B cell (primary cell): ENCODE measurements at regions not wholly inside any gene's neighbourhood (a gene's known extent, or its start where the extent isn't known, plus 50 kb on each side); places are given as distances from the start of the nearest gene placed in this dataset.

Source experiments
- ATAC-seq: fragments of 200-7000 bp; cut with Tn5 transposase; one replicate; pipeline ENCODE4 v1.10.0; 2021; ENCODE audit warnings: low read depth, mild to moderate bottlenecking, moderate number of reproducible peaks, moderate library complexity
- CTCF ChIA-PET: fragments of 350-600 bp; sonication (Branson Sonifier 250); formaldehyde crosslinking; loops from one replicate; lab custom pipeline; 2021; ENCODE audit warnings: antibody characterized with exemption, inconsistent platforms; lab: Charles Lee
- POLR2A ChIA-PET: fragments of 350-600 bp; sonication (Branson Sonifier 250); formaldehyde crosslinking; loops from one replicate; lab custom pipeline; 2021; ENCODE audit warnings: antibody characterized with exemption; lab: Charles Lee
- DNase-seq: peaks from one replicate; pipeline ENCODE4 v3.0.0; 2013
- H2AFZ ChIP-seq: 2 replicates; pipeline ENCODE4 v1.6.1; 2012; ENCODE audit warnings: mild to moderate bottlenecking, low read depth, low read length; ENCODE audit not compliant: insufficient read depth, poor library complexity, severe bottlenecking
- H3K27ac ChIP-seq, 2 donors: 1 replicate in 1 of 2; 2 replicates in 1 of 2; pipeline ENCODE4 v1.5.1; 2012 to 2013; ENCODE audit warnings: low read length in 2 of 2, mild to moderate bottlenecking in 2 of 2, moderate library complexity in 1 of 2
- H3K27me3 ChIP-seq, 4 experiments: fragments of 200-600 bp in 1 of 4; sonication (generic) in 1 of 4; replicated peaks in 1 of 4; 1 replicate in 2 of 4; 2 replicates in 2 of 4; pipeline versions ENCODE4 v1.6.1 to v1.7.0; 2013 to 2016; ENCODE audit warnings: low read length in 3 of 4, mild to moderate bottlenecking in 2 of 4, mixed read lengths in 1 of 4, moderate library complexity in 1 of 4; ENCODE audit not compliant: insufficient read depth in 4 of 4, control insufficient read depth in 3 of 4; ENCODE audit errors: control extremely low read depth in 1 of 4
- H3K36me3 ChIP-seq, 2 experiments: replicated peaks in 1 of 2; 1 replicate in 1 of 2; 2 replicates in 1 of 2; pipeline versions ENCODE4 v1.6.1 to v1.7.1; 2013; ENCODE audit warnings: low read length in 1 of 2; ENCODE audit not compliant: insufficient read depth in 2 of 2, control insufficient read depth in 1 of 2; ENCODE audit errors: control extremely low read depth in 1 of 2, extremely low read depth in 1 of 2
- H3K4me1 ChIP-seq, 2 donors: fragments of 200-600 bp in 1 of 2; sonication (generic) in 1 of 2; 1 replicate in 1 of 2; 2 replicates in 1 of 2; pipeline versions ENCODE4 v1.5.1 to v1.6.1; 2013 to 2017; ENCODE audit warnings: low read length in 2 of 2; ENCODE audit not compliant: control insufficient read depth in 2 of 2, insufficient read depth in 2 of 2
- H3K4me2 ChIP-seq: replicated peaks from 2 replicates; pipeline ENCODE3; 2012; ENCODE audit warnings: mild to moderate bottlenecking, low read depth, low read length; ENCODE audit not compliant: poor library complexity, severe bottlenecking
- H3K4me3 ChIP-seq, 5 experiments: fragments of 200-600 bp in 1 of 5; sonication (generic) in 1 of 5; 1 replicate in 3 of 5; 2 replicates in 2 of 5; pipeline versions ENCODE4 v1.5.1 to v1.7.0; 2011 to 2016; ENCODE audit warnings: low read length in 4 of 5, mild to moderate bottlenecking in 4 of 5, low read depth in 2 of 5, control low read depth in 1 of 5, moderate library complexity in 1 of 5; ENCODE audit not compliant: insufficient read depth in 1 of 5; ENCODE audit errors: control extremely low read depth in 1 of 5, extremely low read depth in 1 of 5
- H3K79me2 ChIP-seq: fragments of 200-600 bp; sonication (generic); one replicate; pipeline ENCODE4 v1.6.0; 2016; ENCODE audit warnings: low read length; ENCODE audit not compliant: control insufficient read depth, insufficient read depth
- H3K9ac ChIP-seq: fragments of 200-600 bp; sonication (generic); 2 replicates; pipeline ENCODE4 v1.6.1; 2017; ENCODE audit warnings: mild to moderate bottlenecking, low read length, moderate library complexity
- H3K9me3 ChIP-seq, 3 donors: one replicate each; pipeline versions ENCODE4 v1.6.1 to v1.7.1; 2013; ENCODE audit warnings: low read length in 2 of 3; ENCODE audit not compliant: control insufficient read depth in 2 of 3, insufficient read depth in 1 of 3; ENCODE audit errors: control extremely low read depth in 1 of 3
- H4K20me1 ChIP-seq: 2 replicates; pipeline ENCODE4 v1.6.0; 2012; ENCODE audit warnings: mild to moderate bottlenecking, low read length; ENCODE audit not compliant: insufficient read depth, control insufficient read depth, poor library complexity, severe bottlenecking
- H3K27ac Mint-ChIP-seq: one replicate; pipeline ENCODE4 v1.8.0; 2021; ENCODE audit warnings: mixed read lengths
- H3K27me3 Mint-ChIP-seq: one replicate; pipeline ENCODE4 v1.8.0; 2021; ENCODE audit warnings: mixed read lengths
- H3K4me1 Mint-ChIP-seq: one replicate; pipeline ENCODE4 v1.8.0; 2021; ENCODE audit warnings: mixed read lengths
- H3K4me3 Mint-ChIP-seq: one replicate; pipeline ENCODE4 v1.8.0; 2021; ENCODE audit warnings: mixed read lengths
- H3K9me3 Mint-ChIP-seq: one replicate; pipeline ENCODE4 v1.8.0; 2022; ENCODE audit warnings: mixed read lengths; ENCODE audit not compliant: insufficient read depth
- CTCF ChIP-seq: fragments of 200-600 bp; IDR thresholded peaks from one replicate; pipeline ENCODE4 v1.8.0; 2022; ENCODE audit warnings: antibody characterized with exemption, mild to moderate bottlenecking
- EZH2 ChIP-seq: IDR thresholded peaks from 2 replicates; pipeline ENCODE4 v1.6.1; 2012; ENCODE audit warnings: borderline replicate concordance, low read depth, mild to moderate bottlenecking, moderate library complexity, low read length; ENCODE audit not compliant: insufficient read depth, poor library complexity, severe bottlenecking
- WGBS: methylation state at CpG from one replicate; pipeline ENCODE4 v1.1.5; 2013; ENCODE audit warnings: missing lambda C conversion rate; ENCODE audit not compliant: insufficient coverage; 5-methylcytosine and 5-hydroxymethylcytosine counted together
- intact Hi-C: fragments of 100-400 bp; cut with micrococcal nuclease; formaldehyde crosslinking; loops from one replicate; pipeline ENCODE4 v1.10.0; 2022

- CTCF ChIA-PET = no interaction called here
- H3K27me3 Mint-ChIP-seq = no peaks in the 10 kb centered on the region
- Histone ChIP-seq H3K36me3 (no peaks in the 10 kb centered on the region), H3K4me2 (no peak overlapping the region), H3K27ac (no peak overlapping the region), H3K4me1 (peaks cover 39 to 40% of the 10 kb centered on the region in 2 donors), H3K27me3 (no peaks in the 10 kb centered on the region), H3K79me2 (no peaks in the 10 kb centered on the region), H3K9ac (no peak overlapping the region), H3K9me3 (no peaks in the 10 kb centered on the region), H4K20me1 (no peaks in the 10 kb centered on the region), H3K4me3 (no peak overlapping the region), H2AFZ (no peak overlapping the region)
- ATAC-seq (no peak), DNase-seq (no peak)
- intact Hi-C loops = no loop called here
- H3K4me1 Mint-ChIP-seq = peaks cover 39% of the 10 kb centered on the region
- H3K9me3 Mint-ChIP-seq = no peaks in the 10 kb centered on the region
- WGBS = 98% methylated on average over 13 of the region's 27 CpGs
- H3K4me3 Mint-ChIP-seq = no peak overlapping the region
- TF ChIP-seq EZH2 = no peak
- TF ChIP-seq CTCF = no peak
- POLR2A ChIA-PET = no interaction called here
- no peak overlapping the region for H3K27ac Mint-ChIP-seq
Observed at GRCh38 chr13:40187841-40188591, 478.4 kb downstream of the FOXO1 start.

GRCh38 chr13:40189426-40189825 is 477.0 kb downstream of the FOXO1 start:
- no peaks in the 10 kb centered on the region for H3K79me2 ChIP-seq
- H3K9ac ChIP-seq = no peak overlapping the region
- no peak overlapping the region for H3K4me3 ChIP-seq
- H3K27ac ChIP-seq = no peak overlapping the region
- Mint-ChIP-seq H3K4me1 (peaks cover 33% of the 10 kb centered on the region), H3K4me3 (no peak overlapping the region), H3K9me3 (no peaks in the 10 kb centered on the region), H3K27ac (no peak overlapping the region), H3K27me3 (no peaks in the 10 kb centered on the region)
- no peaks in the 10 kb centered on the region for H3K36me3 ChIP-seq
- H3K27me3 ChIP-seq = no peaks in the 10 kb centered on the region
- intact Hi-C loops = no loop called here
- TF ChIP-seq EZH2 = no peak
- no peak for TF ChIP-seq CTCF
- no peak overlapping the region for H2AFZ ChIP-seq
- no peaks in the 10 kb centered on the region for H4K20me1 ChIP-seq
- H3K9me3 ChIP-seq = no peaks in the 10 kb centered on the region
- ChIA-PET CTCF (interaction anchor here (0.6 to 3.3 kb wide), 3 partner anchors 9 to 493 kb away, joined by 3 to 13 read pairs (median 3); no protein-coding TSS in a partner anchor), POLR2A (no interaction called here)
- ATAC-seq = no peak
- peaks cover 35 to 39% of the 10 kb centered on the region in 2 donors for H3K4me1 ChIP-seq
- WGBS = 83% methylated on average over 1 of the region's 6 CpGs
- DNase-seq = no peak
- no peak overlapping the region for H3K4me2 ChIP-seq
